Lower lobe of right lung (tissue), 2 donors: ENCODE measurements at regions not wholly inside any gene's neighbourhood (a gene's known extent, or its start where the extent isn't known, plus 50 kb on each side); places are given as distances from the start of the nearest gene placed in this dataset.

ENCODE experiments used
- ATAC-seq, 2 donors: fragments of 200-7000 bp; cut with Tn5 transposase; one replicate each; pipeline ENCODE4 v1.9.1; 2020 to 2022; ENCODE audit warnings: mild to moderate bottlenecking in 2 of 2, moderate library complexity in 2 of 2
- DNase-seq: peaks from one replicate; pipeline ENCODE4 v3.0.0-alpha.2; 2020
- H3K27ac ChIP-seq: fragments of 200-600 bp; one replicate; pipeline ENCODE4 v1.8.0; 2022
- H3K27me3 ChIP-seq: fragments of 200-600 bp; one replicate; pipeline ENCODE4 v1.8.0; 2022; ENCODE audit warnings: low read depth
- H3K36me3 ChIP-seq: fragments of 200-600 bp; one replicate; pipeline ENCODE4 v1.8.0; 2022; ENCODE audit warnings: mild to moderate bottlenecking
- H3K4me1 ChIP-seq: fragments of 200-600 bp; one replicate; pipeline ENCODE4 v1.8.0; 2022
- H3K4me3 ChIP-seq: fragments of 200-600 bp; one replicate; pipeline ENCODE4 v1.8.0; 2022; ENCODE audit warnings: mild to moderate bottlenecking
- H3K9me3 ChIP-seq: fragments of 200-600 bp; one replicate; pipeline ENCODE4 v1.8.0; 2022
- intact Hi-C: fragments of 100-400 bp; cut with DNase I; formaldehyde crosslinking; loops from one replicate; pipeline ENCODE4 v1.11.0; 2022
- TF ChIP-seq, protein P1 (sequence below): fragments of 200-600 bp; IDR thresholded peaks from one replicate; pipeline ENCODE4 v1.8.0; 2022; ENCODE audit warnings: antibody characterized with exemption, mild to moderate bottlenecking
- donor health status: DM: no; HTN: yes; CAD: no; lungs with severe emphysema.

DNA sequence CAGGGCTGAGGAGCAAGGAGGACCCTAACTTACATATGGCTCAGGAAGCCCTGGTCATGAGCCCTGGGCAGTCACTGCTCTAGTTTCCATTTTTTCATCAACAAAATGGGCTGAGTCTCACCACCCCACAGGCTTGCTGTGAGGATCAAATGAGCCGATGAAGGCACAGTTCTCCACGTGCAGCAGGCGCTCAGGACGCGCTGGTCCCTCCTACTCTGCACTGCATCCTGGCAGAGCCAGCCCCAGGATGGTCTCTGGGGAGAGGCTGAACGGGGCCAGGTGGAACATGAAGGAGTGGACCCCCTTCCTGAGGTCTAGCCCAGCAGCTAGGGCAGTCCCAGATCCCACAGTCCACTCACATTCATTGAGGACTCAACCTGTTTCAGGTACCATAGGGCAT, 349.3 kb downstream of the PTPRU start:
- no peaks in the 10 kb centered on the region for H3K36me3 ChIP-seq
- H3K9me3 ChIP-seq = no peaks in the 10 kb centered on the region
- intact Hi-C loops = no loop called here
- no peak overlapping the region for H3K27ac ChIP-seq
- DNase-seq (no peak), ATAC-seq (no peak)
- H3K27me3 ChIP-seq = peaks cover 4% of the 10 kb centered on the region
- no peaks in the 10 kb centered on the region for H3K4me1 ChIP-seq
- TF ChIP-seq, protein P1, sequence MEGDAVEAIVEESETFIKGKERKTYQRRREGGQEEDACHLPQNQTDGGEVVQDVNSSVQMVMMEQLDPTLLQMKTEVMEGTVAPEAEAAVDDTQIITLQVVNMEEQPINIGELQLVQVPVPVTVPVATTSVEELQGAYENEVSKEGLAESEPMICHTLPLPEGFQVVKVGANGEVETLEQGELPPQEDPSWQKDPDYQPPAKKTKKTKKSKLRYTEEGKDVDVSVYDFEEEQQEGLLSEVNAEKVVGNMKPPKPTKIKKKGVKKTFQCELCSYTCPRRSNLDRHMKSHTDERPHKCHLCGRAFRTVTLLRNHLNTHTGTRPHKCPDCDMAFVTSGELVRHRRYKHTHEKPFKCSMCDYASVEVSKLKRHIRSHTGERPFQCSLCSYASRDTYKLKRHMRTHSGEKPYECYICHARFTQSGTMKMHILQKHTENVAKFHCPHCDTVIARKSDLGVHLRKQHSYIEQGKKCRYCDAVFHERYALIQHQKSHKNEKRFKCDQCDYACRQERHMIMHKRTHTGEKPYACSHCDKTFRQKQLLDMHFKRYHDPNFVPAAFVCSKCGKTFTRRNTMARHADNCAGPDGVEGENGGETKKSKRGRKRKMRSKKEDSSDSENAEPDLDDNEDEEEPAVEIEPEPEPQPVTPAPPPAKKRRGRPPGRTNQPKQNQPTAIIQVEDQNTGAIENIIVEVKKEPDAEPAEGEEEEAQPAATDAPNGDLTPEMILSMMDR = no peak
- no peak overlapping the region for H3K4me3 ChIP-seq

DNA sequence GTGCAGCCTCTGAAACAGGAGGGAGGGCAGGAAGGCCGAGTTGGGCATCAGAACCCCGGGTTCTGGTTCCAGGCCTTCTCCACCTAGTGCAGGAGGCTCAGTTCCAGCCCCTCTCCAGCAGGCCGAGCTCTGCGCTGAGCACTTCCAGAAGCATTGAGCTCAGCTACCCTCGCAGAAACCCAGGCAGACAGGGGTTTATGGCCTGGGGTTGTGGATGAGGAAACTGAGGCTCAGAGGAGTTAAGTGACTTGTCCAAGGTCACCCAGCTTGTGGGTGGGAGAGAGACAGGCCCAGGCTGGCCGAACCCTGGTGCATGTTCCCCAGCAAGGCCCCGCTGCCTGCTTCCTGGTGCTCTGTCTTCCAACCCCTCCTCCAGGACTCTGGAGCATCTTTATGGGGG, 348.9 kb downstream of the PTPRU start:
- no peaks in the 10 kb centered on the region for H3K9me3 ChIP-seq
- peaks cover 4% of the 10 kb centered on the region for H3K27me3 ChIP-seq
- TF ChIP-seq, protein P1 = no peak
- H3K4me1 ChIP-seq = no peaks in the 10 kb centered on the region
- H3K4me3 ChIP-seq = no peak overlapping the region
- no peak for DNase-seq
- no peaks in the 10 kb centered on the region for H3K36me3 ChIP-seq
- ATAC-seq = no peak
- no peak overlapping the region for H3K27ac ChIP-seq
- intact Hi-C loops = no loop called here

DNA sequence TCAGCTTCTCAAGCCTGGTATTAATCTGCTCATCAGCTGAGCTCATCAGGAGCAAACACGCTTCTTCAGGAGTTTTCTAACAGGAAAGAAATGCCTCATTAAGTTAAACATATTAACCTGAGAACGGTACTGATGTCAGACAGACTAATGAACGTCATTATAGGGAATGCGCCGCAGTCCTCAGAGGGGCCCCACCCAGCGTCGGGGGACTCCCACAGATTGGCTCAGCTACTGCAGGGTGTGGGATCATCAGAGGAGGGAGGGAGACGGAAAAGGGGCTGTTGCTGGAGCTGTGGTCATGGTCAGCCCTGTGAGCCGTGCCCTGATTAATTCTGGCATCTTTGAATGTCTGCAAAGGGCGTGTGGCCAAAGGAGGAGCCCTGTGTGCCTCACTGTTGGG, 348.5 kb downstream of the PTPRU start:
- TF ChIP-seq, protein P1 = no peak
- DNase-seq = no peak
- H3K27me3 ChIP-seq = peaks cover 4% of the 10 kb centered on the region
- H3K36me3 ChIP-seq = no peaks in the 10 kb centered on the region
- ATAC-seq = no peak
- H3K4me3 ChIP-seq = no peak overlapping the region
- intact Hi-C loops = no loop called here
- no peak overlapping the region for H3K27ac ChIP-seq
- H3K9me3 ChIP-seq = no peaks in the 10 kb centered on the region
- H3K4me1 ChIP-seq = no peaks in the 10 kb centered on the region

DNA sequence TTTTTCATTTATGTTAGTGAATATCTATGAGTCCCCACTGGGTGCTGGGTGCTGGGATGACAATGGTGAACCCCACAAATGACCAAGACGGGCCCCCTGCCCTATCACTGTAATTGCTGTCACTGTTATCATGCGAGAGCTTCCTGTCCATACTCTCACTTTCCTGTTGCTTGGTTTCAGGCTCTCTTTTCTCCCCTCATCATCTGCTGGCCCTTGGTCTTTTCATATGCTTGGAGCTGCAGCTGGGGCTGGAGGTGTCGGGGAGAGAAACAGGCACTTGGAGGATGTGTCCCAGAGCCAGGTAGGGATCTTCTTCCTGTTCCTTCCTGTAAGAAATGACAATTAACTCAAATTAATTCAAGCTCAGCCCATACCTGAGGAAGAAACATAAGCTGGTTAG, 348.0 kb downstream of the PTPRU start:
- ATAC-seq = no peak
- DNase-seq = no peak
- intact Hi-C loops = no loop called here
- H3K27me3 ChIP-seq = peaks cover 4% of the 10 kb centered on the region
- no peaks in the 10 kb centered on the region for H3K36me3 ChIP-seq
- H3K27ac ChIP-seq = no peak overlapping the region
- no peak overlapping the region for H3K4me3 ChIP-seq
- no peaks in the 10 kb centered on the region for H3K9me3 ChIP-seq
- TF ChIP-seq, protein P1 = no peak
- no peaks in the 10 kb centered on the region for H3K4me1 ChIP-seq

DNA sequence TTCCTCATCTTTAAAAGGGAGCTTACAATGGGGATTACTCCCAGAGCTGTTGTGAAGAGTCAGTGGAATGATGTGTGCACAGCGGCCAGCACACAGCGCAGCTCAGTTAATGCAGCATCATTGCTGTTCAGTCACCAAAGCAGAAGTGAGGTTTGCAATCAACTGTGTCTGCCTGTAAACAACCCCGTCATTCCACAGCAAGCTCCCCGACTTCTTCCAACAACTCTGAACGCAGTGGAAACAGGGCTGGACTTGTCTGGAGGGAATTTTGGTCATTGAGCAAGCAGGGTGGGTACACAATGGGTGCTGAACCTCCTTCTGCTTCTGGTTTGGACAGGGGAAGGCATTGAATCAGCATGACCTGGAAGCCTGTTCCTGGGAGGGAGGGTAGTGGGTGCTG, 347.4 kb downstream of the PTPRU start:
- intact Hi-C loops = no loop called here
- H3K27me3 ChIP-seq = peaks cover 4% of the 10 kb centered on the region
- H3K36me3 ChIP-seq = no peaks in the 10 kb centered on the region
- DNase-seq = no peak
- no peak for ATAC-seq
- no peak overlapping the region for H3K27ac ChIP-seq
- TF ChIP-seq, protein P1 = no peak
- H3K4me3 ChIP-seq = no peak overlapping the region
- no peaks in the 10 kb centered on the region for H3K9me3 ChIP-seq
- no peaks in the 10 kb centered on the region for H3K4me1 ChIP-seq

DNA sequence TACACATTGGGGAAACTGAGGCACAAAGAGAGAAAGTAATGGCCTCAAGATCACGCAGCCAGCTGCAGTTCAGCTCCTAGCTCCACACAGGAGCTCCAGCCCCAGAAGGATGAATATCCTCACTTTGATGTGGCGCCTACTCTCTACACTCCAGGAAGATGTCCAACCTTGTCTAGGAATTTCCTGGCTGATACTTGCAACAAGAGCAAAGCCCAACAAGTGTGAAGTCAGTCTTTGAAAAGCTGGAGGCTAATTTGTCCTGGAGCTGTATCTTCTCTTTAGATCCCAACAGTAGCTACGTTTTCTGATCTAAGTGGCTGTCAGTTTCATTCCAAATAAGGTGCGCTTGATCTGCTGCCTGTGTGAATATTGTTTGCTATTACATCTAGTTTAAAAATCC, 344.9 kb downstream of the PTPRU start:
- Histone ChIP-seq H3K27ac (no peak overlapping the region), H3K36me3 (no peaks in the 10 kb centered on the region), H3K27me3 (peaks cover 9% of the 10 kb centered on the region), H3K4me1 (no peaks in the 10 kb centered on the region), H3K9me3 (no peaks in the 10 kb centered on the region), H3K4me3 (no peak overlapping the region)
- TF ChIP-seq, protein P1 = no peak
- ATAC-seq = no peak
- DNase-seq = no peak
- intact Hi-C loops = no loop called here
